ENCODE measurements at regions not wholly inside any gene's neighbourhood (a gene's known extent, or its start where the extent isn't known, plus 50 kb on each side); places are given as distances from the start of the nearest gene placed in this dataset.

DNA sequence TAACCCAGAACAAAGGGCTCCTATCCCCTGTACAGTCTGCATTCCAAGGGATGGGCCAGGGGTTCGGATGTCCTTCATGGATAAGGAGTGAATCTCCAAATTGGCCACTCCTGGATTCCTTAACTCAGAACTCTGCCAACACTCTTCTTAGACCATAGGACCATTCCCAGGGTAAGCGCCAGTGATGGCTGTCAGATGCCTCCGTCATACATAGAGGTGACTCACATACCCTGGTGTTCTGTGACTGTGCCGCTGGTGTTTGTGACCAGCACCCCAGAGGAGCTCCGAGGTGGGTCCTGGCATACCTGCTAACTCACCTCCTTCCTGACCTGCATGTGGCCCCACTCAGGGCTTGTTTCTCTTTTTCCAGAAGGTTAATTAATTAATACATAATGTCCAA is 134.7 kb downstream of the KLF13 start:
- Histone ChIP-seq H3K27ac (ENCODE audit: insufficient read depth, low read length) (no peak overlapping the region), H3K9ac (ENCODE audit: insufficient read depth, low read length) (no peak overlapping the region), H4K20me1 (ENCODE audit: control insufficient read depth, extremely low read depth, insufficient read depth, low read length) (no peaks in the 10 kb centered on the region), H3K27me3 (ENCODE audit: control insufficient read depth, insufficient read depth, low read length) (peaks cover 6% of the 10 kb centered on the region), H2AFZ (ENCODE audit: low read length) (no peak overlapping the region), H3K4me2 (ENCODE audit: extremely low read depth, insufficient read depth, low read length) (no peak overlapping the region), H3K4me1 (ENCODE audit: control insufficient read depth, extremely low read depth, insufficient read depth, low read length) (peaks cover 9% of the 10 kb centered on the region), H3K4me3 (replicated peaks in 1 of 4; ENCODE audit: control extremely low read depth in 1 of 4, insufficient read depth in 1 of 4, low read depth in 3 of 4, low read length in 4 of 4) (no peak overlapping the region), H3K9me3 (ENCODE audit: control insufficient read depth, insufficient read depth, low read depth, low read length) (no peaks in the 10 kb centered on the region), H3K79me2 (ENCODE audit: control insufficient read depth, insufficient read depth, low read length) (no peaks in the 10 kb centered on the region), H3K36me3 (ENCODE audit: control insufficient read depth, insufficient read depth, low read length) (no peaks in the 10 kb centered on the region)
- no peak for DNase-seq (ENCODE audit: low read depth in 2 of 2)
- no peak for TF ChIP-seq EZH2 (IDR thresholded peaks at IDR 0.05; ENCODE audit: low read length, missing control alignments)
- TF ChIP-seq, protein P1, sequence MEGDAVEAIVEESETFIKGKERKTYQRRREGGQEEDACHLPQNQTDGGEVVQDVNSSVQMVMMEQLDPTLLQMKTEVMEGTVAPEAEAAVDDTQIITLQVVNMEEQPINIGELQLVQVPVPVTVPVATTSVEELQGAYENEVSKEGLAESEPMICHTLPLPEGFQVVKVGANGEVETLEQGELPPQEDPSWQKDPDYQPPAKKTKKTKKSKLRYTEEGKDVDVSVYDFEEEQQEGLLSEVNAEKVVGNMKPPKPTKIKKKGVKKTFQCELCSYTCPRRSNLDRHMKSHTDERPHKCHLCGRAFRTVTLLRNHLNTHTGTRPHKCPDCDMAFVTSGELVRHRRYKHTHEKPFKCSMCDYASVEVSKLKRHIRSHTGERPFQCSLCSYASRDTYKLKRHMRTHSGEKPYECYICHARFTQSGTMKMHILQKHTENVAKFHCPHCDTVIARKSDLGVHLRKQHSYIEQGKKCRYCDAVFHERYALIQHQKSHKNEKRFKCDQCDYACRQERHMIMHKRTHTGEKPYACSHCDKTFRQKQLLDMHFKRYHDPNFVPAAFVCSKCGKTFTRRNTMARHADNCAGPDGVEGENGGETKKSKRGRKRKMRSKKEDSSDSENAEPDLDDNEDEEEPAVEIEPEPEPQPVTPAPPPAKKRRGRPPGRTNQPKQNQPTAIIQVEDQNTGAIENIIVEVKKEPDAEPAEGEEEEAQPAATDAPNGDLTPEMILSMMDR (conservative IDR thresholded peaks at IDR 0.05 in 1 of 2, IDR thresholded peaks at IDR 0.05 in 1 of 2; ENCODE audit: low read depth in 1 of 2, low read length in 2 of 2) = no peak

DNA sequence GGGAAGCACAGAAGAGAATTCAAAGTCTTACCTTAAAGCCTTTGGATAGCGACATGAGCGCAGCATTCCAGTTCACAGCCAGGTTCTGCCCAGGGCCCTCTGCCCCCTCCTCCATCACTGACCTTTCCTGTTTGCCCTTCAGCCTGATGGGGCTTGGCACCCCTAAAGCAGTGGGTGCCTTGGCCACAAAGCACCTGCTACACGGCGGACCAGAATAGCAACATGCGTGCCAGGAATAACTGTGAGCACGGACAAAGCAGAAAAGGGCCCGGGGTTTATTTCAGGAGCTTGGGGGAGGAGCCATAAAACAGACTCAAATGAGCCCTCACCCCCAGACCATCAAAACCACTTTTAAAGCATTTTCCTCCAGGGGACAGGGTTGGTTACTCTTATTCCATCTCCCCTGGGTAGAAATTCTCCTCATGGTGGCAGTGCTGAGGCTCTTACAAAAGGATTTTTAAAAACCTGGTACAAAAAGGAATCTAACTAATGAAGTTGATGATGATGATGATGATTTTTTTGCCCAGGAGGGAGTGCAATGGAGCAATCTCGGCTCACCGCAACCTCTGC is 135.4 kb downstream of the KLF13 start:
- no peak for DNase-seq (ENCODE audit: low read depth in 2 of 2)
- peaks cover 7% of the 10 kb centered on the region for H3K4me1 ChIP-seq (ENCODE audit: control insufficient read depth, extremely low read depth, insufficient read depth, low read length)
- H3K9me3 ChIP-seq (ENCODE audit: control insufficient read depth, insufficient read depth, low read depth, low read length) = no peaks in the 10 kb centered on the region
- TF ChIP-seq, protein P1 (conservative IDR thresholded peaks at IDR 0.05 in 1 of 2, IDR thresholded peaks at IDR 0.05 in 1 of 2; ENCODE audit: low read depth in 1 of 2, low read length in 2 of 2) = peak; percentile 27 to 34
- no peak for TF ChIP-seq EZH2 (IDR thresholded peaks at IDR 0.05; ENCODE audit: low read length, missing control alignments)
- H3K4me2 ChIP-seq (ENCODE audit: extremely low read depth, insufficient read depth, low read length) = no peak overlapping the region
- no peaks in the 10 kb centered on the region for H3K36me3 ChIP-seq (ENCODE audit: control insufficient read depth, insufficient read depth, low read length)
- no peaks in the 10 kb centered on the region for H4K20me1 ChIP-seq (ENCODE audit: control insufficient read depth, extremely low read depth, insufficient read depth, low read length)
- no peak overlapping the region for H3K27ac ChIP-seq (ENCODE audit: insufficient read depth, low read length)
- no peak overlapping the region for H3K4me3 ChIP-seq (replicated peaks in 1 of 4; ENCODE audit: control extremely low read depth in 1 of 4, insufficient read depth in 1 of 4, low read depth in 3 of 4, low read length in 4 of 4)
- no peaks in the 10 kb centered on the region for H3K79me2 ChIP-seq (ENCODE audit: control insufficient read depth, insufficient read depth, low read length)
- no peak overlapping the region for H3K9ac ChIP-seq (ENCODE audit: insufficient read depth, low read length)
- H3K27me3 ChIP-seq (ENCODE audit: control insufficient read depth, insufficient read depth, low read length) = peaks cover 6% of the 10 kb centered on the region
- H2AFZ ChIP-seq (ENCODE audit: low read length) = no peak overlapping the region

DNA sequence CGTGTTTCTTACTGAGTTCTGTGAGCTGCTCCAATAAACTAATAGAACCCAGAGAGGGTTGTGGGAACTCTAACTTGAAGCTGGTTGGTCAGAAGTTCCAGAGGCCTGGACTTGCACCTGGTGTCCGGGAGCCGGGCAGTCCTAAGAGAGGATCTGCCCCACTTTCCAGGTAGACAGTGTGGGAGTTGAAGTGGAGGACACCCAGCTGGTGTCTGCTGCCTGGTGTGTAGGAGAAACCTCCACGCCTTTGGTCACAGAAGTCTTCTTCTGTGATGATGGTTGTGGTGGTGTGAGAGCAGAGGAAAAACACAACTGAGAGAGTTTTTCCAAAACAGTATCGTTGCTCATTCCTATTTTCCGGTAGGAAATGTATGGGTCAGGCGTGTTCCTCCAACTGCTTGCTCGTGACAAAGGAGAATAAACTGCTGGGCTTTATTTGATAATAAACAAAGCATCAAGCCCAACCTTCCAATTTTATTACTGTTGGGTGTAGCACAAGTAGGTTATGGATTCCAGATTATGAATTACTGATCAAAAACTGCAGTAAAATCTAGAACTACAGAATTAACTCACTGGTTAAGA is 137.0 kb downstream of the KLF13 start:
- no peak overlapping the region for H3K27ac ChIP-seq (ENCODE audit: insufficient read depth, low read length)
- no peak overlapping the region for H2AFZ ChIP-seq (ENCODE audit: low read length)
- no peaks in the 10 kb centered on the region for H3K9me3 ChIP-seq (ENCODE audit: control insufficient read depth, insufficient read depth, low read depth, low read length)
- no peaks in the 10 kb centered on the region for H3K4me1 ChIP-seq (ENCODE audit: control insufficient read depth, extremely low read depth, insufficient read depth, low read length)
- no peaks in the 10 kb centered on the region for H3K36me3 ChIP-seq (ENCODE audit: control insufficient read depth, insufficient read depth, low read length)
- no peaks in the 10 kb centered on the region for H3K79me2 ChIP-seq (ENCODE audit: control insufficient read depth, insufficient read depth, low read length)
- H4K20me1 ChIP-seq (ENCODE audit: control insufficient read depth, extremely low read depth, insufficient read depth, low read length) = no peaks in the 10 kb centered on the region
- no peak for DNase-seq (ENCODE audit: low read depth in 2 of 2)
- H3K4me3 ChIP-seq (replicated peaks in 1 of 4; ENCODE audit: control extremely low read depth in 1 of 4, insufficient read depth in 1 of 4, low read depth in 3 of 4, low read length in 4 of 4) = no peak overlapping the region
- H3K9ac ChIP-seq (ENCODE audit: insufficient read depth, low read length) = no peak overlapping the region
- no peak overlapping the region for H3K4me2 ChIP-seq (ENCODE audit: extremely low read depth, insufficient read depth, low read length)
- peaks cover 6% of the 10 kb centered on the region for H3K27me3 ChIP-seq (ENCODE audit: control insufficient read depth, insufficient read depth, low read length)
- TF ChIP-seq, protein P1 (conservative IDR thresholded peaks at IDR 0.05 in 1 of 2, IDR thresholded peaks at IDR 0.05 in 1 of 2; ENCODE audit: low read depth in 1 of 2, low read length in 2 of 2) = no peak
- TF ChIP-seq EZH2 (IDR thresholded peaks at IDR 0.05; ENCODE audit: low read length, missing control alignments) = no peak
